ENCODE measurements at regions not wholly inside any gene's neighbourhood (a gene's known extent, or its start where the extent isn't known, plus 50 kb on each side); places are given as distances from the start of the nearest gene placed in this dataset.

DNA sequence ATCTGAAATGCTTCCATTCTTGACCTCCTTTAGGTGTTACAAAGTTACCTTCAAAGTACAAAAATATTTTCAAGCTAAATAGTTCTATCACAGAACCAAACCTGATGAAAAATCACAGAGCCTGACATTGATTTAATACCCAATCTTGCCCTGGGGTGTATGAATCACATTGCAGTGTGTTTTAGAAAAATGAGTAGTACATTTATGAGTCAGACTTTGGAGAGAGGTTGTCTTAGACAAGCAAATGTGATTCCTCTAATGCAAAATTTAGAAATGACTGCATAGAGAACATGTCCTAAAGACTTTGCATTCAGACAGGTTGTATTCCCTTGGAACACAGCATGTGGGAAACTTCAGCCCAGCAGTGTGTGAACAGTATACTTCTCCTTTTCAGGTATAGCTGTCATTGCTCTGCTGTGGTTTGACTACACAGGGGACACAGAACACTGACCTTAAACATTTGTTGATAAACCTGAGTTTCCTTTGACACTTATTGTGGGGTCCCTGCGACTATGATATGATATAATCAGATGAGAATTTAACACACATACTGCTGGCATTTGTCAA, 972.1 kb downstream of the JRKL start:
- no peak overlapping the region for H3K4me3 ChIP-seq (ENCODE audit: control extremely low read depth in 1 of 5, extremely low read depth in 1 of 5, insufficient read depth in 1 of 5, low read depth in 2 of 5, low read length in 4 of 5)
- H3K79me2 ChIP-seq (ENCODE audit: control insufficient read depth, insufficient read depth, low read length) = no peaks in the 10 kb centered on the region
- no peak for DNase-seq
- H3K27me3 ChIP-seq (replicated peaks in 1 of 4; ENCODE audit: control extremely low read depth in 1 of 4, control insufficient read depth in 3 of 4, insufficient read depth in 4 of 4, low read length in 3 of 4) = no peaks in the 10 kb centered on the region
- TF ChIP-seq, protein P1, sequence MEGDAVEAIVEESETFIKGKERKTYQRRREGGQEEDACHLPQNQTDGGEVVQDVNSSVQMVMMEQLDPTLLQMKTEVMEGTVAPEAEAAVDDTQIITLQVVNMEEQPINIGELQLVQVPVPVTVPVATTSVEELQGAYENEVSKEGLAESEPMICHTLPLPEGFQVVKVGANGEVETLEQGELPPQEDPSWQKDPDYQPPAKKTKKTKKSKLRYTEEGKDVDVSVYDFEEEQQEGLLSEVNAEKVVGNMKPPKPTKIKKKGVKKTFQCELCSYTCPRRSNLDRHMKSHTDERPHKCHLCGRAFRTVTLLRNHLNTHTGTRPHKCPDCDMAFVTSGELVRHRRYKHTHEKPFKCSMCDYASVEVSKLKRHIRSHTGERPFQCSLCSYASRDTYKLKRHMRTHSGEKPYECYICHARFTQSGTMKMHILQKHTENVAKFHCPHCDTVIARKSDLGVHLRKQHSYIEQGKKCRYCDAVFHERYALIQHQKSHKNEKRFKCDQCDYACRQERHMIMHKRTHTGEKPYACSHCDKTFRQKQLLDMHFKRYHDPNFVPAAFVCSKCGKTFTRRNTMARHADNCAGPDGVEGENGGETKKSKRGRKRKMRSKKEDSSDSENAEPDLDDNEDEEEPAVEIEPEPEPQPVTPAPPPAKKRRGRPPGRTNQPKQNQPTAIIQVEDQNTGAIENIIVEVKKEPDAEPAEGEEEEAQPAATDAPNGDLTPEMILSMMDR (IDR thresholded peaks at IDR 0.05) = no peak
- TF ChIP-seq EZH2 (IDR thresholded peaks at IDR 0.05; ENCODE audit: borderline replicate concordance, insufficient read depth, low read depth, low read length, poor library complexity, severe bottlenecking) = no peak
- H3K4me1 Mint-ChIP-seq = no peaks in the 10 kb centered on the region
- no peak overlapping the region for H3K27ac ChIP-seq (ENCODE audit: low read length in 2 of 2)
- ChIA-PET CTCF (no interaction called here), POLR2A (no interaction called here)
- intact Hi-C loops (cut with micrococcal nuclease) = no loop called here
- H3K9me3 Mint-ChIP-seq (ENCODE audit: insufficient read depth) = peaks cover 3% of the 10 kb centered on the region
- no peak overlapping the region for H3K27ac Mint-ChIP-seq
- no peaks in the 10 kb centered on the region for H3K36me3 ChIP-seq (replicated peaks in 1 of 2; ENCODE audit: control extremely low read depth in 1 of 2, control insufficient read depth in 1 of 2, extremely low read depth in 1 of 2, insufficient read depth in 2 of 2, low read length in 1 of 2)
- H3K4me3 Mint-ChIP-seq = no peak overlapping the region
- WGBS (ENCODE audit: insufficient coverage) = no CpG with 5 or more reads among the region's 1 CpG
- H3K27me3 Mint-ChIP-seq = no peaks in the 10 kb centered on the region
- H3K9ac ChIP-seq (ENCODE audit: low read length) = no peak overlapping the region
- no peak for ATAC-seq (ENCODE audit: low read depth)
- H3K4me2 ChIP-seq (replicated peaks; ENCODE audit: low read depth, low read length, poor library complexity, severe bottlenecking) = no peak overlapping the region
- no peaks in the 10 kb centered on the region for H3K4me1 ChIP-seq (ENCODE audit: control insufficient read depth in 2 of 2, insufficient read depth in 2 of 2, low read length in 2 of 2)
- peaks cover 0 to 3% (median 0%) of the 10 kb centered on the region in 3 donors for H3K9me3 ChIP-seq (ENCODE audit: control extremely low read depth in 1 of 3, control insufficient read depth in 2 of 3, insufficient read depth in 1 of 3, low read length in 2 of 3)
- no peaks in the 10 kb centered on the region for H4K20me1 ChIP-seq (ENCODE audit: control insufficient read depth, insufficient read depth, low read length, poor library complexity, severe bottlenecking)
- no peak overlapping the region for H2AFZ ChIP-seq (ENCODE audit: insufficient read depth, low read depth, low read length, poor library complexity, severe bottlenecking)

DNA sequence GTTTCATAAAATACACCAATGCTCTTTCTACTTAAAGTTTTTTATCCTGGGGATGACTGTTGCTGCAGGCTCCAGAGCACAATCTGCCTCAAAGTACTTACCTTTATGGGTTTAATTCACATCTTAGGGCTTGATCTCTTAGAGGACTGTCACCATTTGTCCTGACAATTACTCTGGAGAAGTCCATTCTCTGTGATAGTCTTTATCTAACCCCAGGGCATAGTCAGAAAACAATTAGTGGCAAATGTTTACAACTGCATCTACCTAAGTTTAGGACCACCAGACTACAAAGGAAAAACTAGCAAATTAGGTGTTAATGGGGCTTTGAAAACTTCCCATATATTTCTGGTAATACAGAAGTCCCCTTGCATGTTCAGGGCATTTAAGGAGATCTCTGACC, 973.5 kb downstream of the JRKL start:
- Histone ChIP-seq H3K9ac (ENCODE audit: low read length) (no peak overlapping the region), H3K27me3 (replicated peaks in 1 of 4; ENCODE audit: control extremely low read depth in 1 of 4, control insufficient read depth in 3 of 4, insufficient read depth in 4 of 4, low read length in 3 of 4) (no peaks in the 10 kb centered on the region), H4K20me1 (ENCODE audit: control insufficient read depth, insufficient read depth, low read length, poor library complexity, severe bottlenecking) (no peaks in the 10 kb centered on the region), H3K79me2 (ENCODE audit: control insufficient read depth, insufficient read depth, low read length) (no peaks in the 10 kb centered on the region), H3K4me2 (replicated peaks; ENCODE audit: low read depth, low read length, poor library complexity, severe bottlenecking) (no peak overlapping the region), H3K4me3 (ENCODE audit: control extremely low read depth in 1 of 5, extremely low read depth in 1 of 5, insufficient read depth in 1 of 5, low read depth in 2 of 5, low read length in 4 of 5) (no peak overlapping the region), H2AFZ (ENCODE audit: insufficient read depth, low read depth, low read length, poor library complexity, severe bottlenecking) (no peak overlapping the region), H3K4me1 (ENCODE audit: control insufficient read depth in 2 of 2, insufficient read depth in 2 of 2, low read length in 2 of 2) (no peaks in the 10 kb centered on the region), H3K27ac (ENCODE audit: low read length in 2 of 2) (no peak overlapping the region), H3K36me3 (replicated peaks in 1 of 2; ENCODE audit: control extremely low read depth in 1 of 2, control insufficient read depth in 1 of 2, extremely low read depth in 1 of 2, insufficient read depth in 2 of 2, low read length in 1 of 2) (no peaks in the 10 kb centered on the region), H3K9me3 (ENCODE audit: control extremely low read depth in 1 of 3, control insufficient read depth in 2 of 3, insufficient read depth in 1 of 3, low read length in 2 of 3) (peaks cover 0 to 14% (median 0%) of the 10 kb centered on the region in 3 donors)
- peaks cover 6% of the 10 kb centered on the region for H3K9me3 Mint-ChIP-seq (ENCODE audit: insufficient read depth)
- intact Hi-C loops (cut with micrococcal nuclease) = no loop called here
- H3K27me3 Mint-ChIP-seq = no peaks in the 10 kb centered on the region
- H3K4me3 Mint-ChIP-seq = no peak overlapping the region
- DNase-seq (no peak), ATAC-seq (ENCODE audit: low read depth) (no peak)
- ChIA-PET POLR2A (no interaction called here), CTCF (no interaction called here)
- no peak for TF ChIP-seq EZH2 (IDR thresholded peaks at IDR 0.05; ENCODE audit: borderline replicate concordance, insufficient read depth, low read depth, low read length, poor library complexity, severe bottlenecking)
- TF ChIP-seq, protein P1 (IDR thresholded peaks at IDR 0.05) = no peak
- no peak overlapping the region for H3K27ac Mint-ChIP-seq
- H3K4me1 Mint-ChIP-seq = no peaks in the 10 kb centered on the region
